SK-N-SH treated with all-trans-retinoic acid at 6 μM for 48 hours (cell line): ENCODE measurements at regions not wholly inside any gene's neighbourhood (a gene's known extent, or its start where the extent isn't known, plus 50 kb on each side); places are given as distances from the start of the nearest gene placed in this dataset.

Source experiments
- ATAC-seq: fragments of 200-7000 bp; cut with Tn5 transposase; 3 replicates; pipeline ENCODE4 v1.9.1; 2020; ENCODE audit warnings: mild to moderate bottlenecking, moderate library complexity
- ARNTL ChIP-seq: fragments of 450-650 bp; formaldehyde crosslinking; IDR thresholded peaks from 2 replicates; pipeline ENCODE4 v1.5.0; 2020; ENCODE audit warnings: low read depth, mild to moderate bottlenecking, moderate library complexity, borderline replicate concordance
- BACH2 ChIP-seq: fragments of 250-450 bp; sonication (Bioruptor Pico); IDR thresholded peaks from 2 replicates; pipeline ENCODE4 v1.9.0; 2021; ENCODE audit warnings: mild to moderate bottlenecking, borderline replicate concordance
- CREB5 ChIP-seq: fragments of 250-450 bp; sonication (Bioruptor Pico); IDR thresholded peaks from 2 replicates; pipeline ENCODE4 v1.5.1; 2020; ENCODE audit warnings: low read depth, mild to moderate bottlenecking, moderate library complexity
- CSDC2 ChIP-seq: fragments of 250-450 bp; sonication (Bioruptor Pico); IDR thresholded peaks from 2 replicates; pipeline ENCODE4 v1.5.0; 2020; ENCODE audit warnings: mild to moderate bottlenecking, moderate library complexity
- ESRRG ChIP-seq: fragments of 250-450 bp; sonication (Bioruptor Pico); IDR thresholded peaks from 2 replicates; pipeline ENCODE4 v1.6.1; 2021; ENCODE audit warnings: mild to moderate bottlenecking
- GLIS3 ChIP-seq: fragments of 250-450 bp; sonication (Bioruptor Pico); IDR thresholded peaks from 2 replicates; pipeline ENCODE4 v1.5.0; 2020; ENCODE audit warnings: mild to moderate bottlenecking, moderate library complexity
- ISL1 ChIP-seq: fragments of 250-450 bp; sonication (Bioruptor Pico); IDR thresholded peaks from 2 replicates; pipeline ENCODE4 v2.1.2; 2022; ENCODE audit warnings: mild to moderate bottlenecking, moderate library complexity
- OSR1 ChIP-seq: fragments of 250-450 bp; sonication (Bioruptor Pico); IDR thresholded peaks from 2 replicates; pipeline ENCODE4 v1.8.0; 2022; ENCODE audit warnings: moderate library complexity, mild to moderate bottlenecking, inconsistent platforms
- PPARA ChIP-seq: fragments of 250-450 bp; sonication (Bioruptor Pico); IDR thresholded peaks from 2 replicates; pipeline ENCODE4 v1.5.0; 2020; ENCODE audit warnings: mild to moderate bottlenecking, borderline replicate concordance
- RARB ChIP-seq: fragments of 250-450 bp; sonication (Bioruptor Pico); IDR thresholded peaks from 2 replicates; pipeline ENCODE4 v1.8.0; 2021; ENCODE audit warnings: mild to moderate bottlenecking, moderate library complexity
- SNAI2 ChIP-seq: fragments of 250-450 bp; sonication (Bioruptor Pico); IDR thresholded peaks from 2 replicates; pipeline ENCODE4 v1.5.0; 2020; ENCODE audit warnings: mild to moderate bottlenecking, moderate library complexity
- TCF4 ChIP-seq: fragments of 250-450 bp; sonication (Bioruptor Pico); IDR thresholded peaks from 2 replicates; pipeline ENCODE4 v1.8.0; 2021; ENCODE audit warnings: mild to moderate bottlenecking, moderate library complexity, borderline replicate concordance
- ZC3H10 ChIP-seq: fragments of 250-450 bp; sonication (Bioruptor Pico); IDR thresholded peaks from 2 replicates; pipeline ENCODE4 v1.5.1; 2021; ENCODE audit warnings: mild to moderate bottlenecking, moderate library complexity
- ZFP3 ChIP-seq: fragments of 250-450 bp; sonication (Bioruptor Pico); IDR thresholded peaks from 2 replicates; pipeline ENCODE4 v1.5.0; 2020; ENCODE audit warnings: mild to moderate bottlenecking, moderate library complexity
- ZFP30 ChIP-seq: fragments of 450-650 bp; formaldehyde crosslinking; IDR thresholded peaks from 2 replicates; pipeline ENCODE4 v1.5.0; 2022; ENCODE audit warnings: mild to moderate bottlenecking, moderate library complexity
- ZNF565 ChIP-seq: fragments of 450-650 bp; formaldehyde crosslinking; conservative IDR thresholded peaks from 2 replicates; pipeline ENCODE4 v1.5.0; 2020; ENCODE audit warnings: low read depth, mild to moderate bottlenecking, moderate library complexity
- ZNF70 ChIP-seq: fragments of 450-650 bp; formaldehyde crosslinking; IDR thresholded peaks from 2 replicates; pipeline ENCODE4 v1.5.0; 2020; ENCODE audit warnings: mild to moderate bottlenecking, moderate library complexity
- ZNF8 ChIP-seq: fragments of 450-650 bp; formaldehyde crosslinking; IDR thresholded peaks from 2 replicates; pipeline ENCODE4 v1.5.0; 2020; ENCODE audit warnings: mild to moderate bottlenecking, moderate library complexity
- TF ChIP-seq, protein P1 (sequence below): fragments of 250-450 bp; sonication (Bioruptor Pico); IDR thresholded peaks from 2 replicates; pipeline ENCODE4 v1.8.0; 2021; ENCODE audit warnings: low read depth, mild to moderate bottlenecking, moderate library complexity, borderline replicate concordance
- TF ChIP-seq, protein P2 (sequence below): fragments of 250-450 bp; sonication (Bioruptor Pico); IDR thresholded peaks from 2 replicates; pipeline ENCODE4 v1.5.0; 2020; ENCODE audit warnings: mild to moderate bottlenecking, moderate library complexity
- TF ChIP-seq, protein P3 (sequence below): fragments of 250-450 bp; sonication (Bioruptor Pico); IDR thresholded peaks from 2 replicates; pipeline ENCODE4 v1.8.0; 2020; ENCODE audit warnings: mild to moderate bottlenecking, moderate library complexity, borderline replicate concordance

- TF ChIP-seq CSDC2 (CRISPR knock-in tag), result no peak
- TF ChIP-seq ZNF565 (CRISPR knock-in tag), result no peak
- TF ChIP-seq SNAI2 (CRISPR knock-in tag), result no peak
These were observed 110.0 kb upstream of the SPAG17 start (continued) for GRCh38 chr1:118294875-118295642.

DNA sequence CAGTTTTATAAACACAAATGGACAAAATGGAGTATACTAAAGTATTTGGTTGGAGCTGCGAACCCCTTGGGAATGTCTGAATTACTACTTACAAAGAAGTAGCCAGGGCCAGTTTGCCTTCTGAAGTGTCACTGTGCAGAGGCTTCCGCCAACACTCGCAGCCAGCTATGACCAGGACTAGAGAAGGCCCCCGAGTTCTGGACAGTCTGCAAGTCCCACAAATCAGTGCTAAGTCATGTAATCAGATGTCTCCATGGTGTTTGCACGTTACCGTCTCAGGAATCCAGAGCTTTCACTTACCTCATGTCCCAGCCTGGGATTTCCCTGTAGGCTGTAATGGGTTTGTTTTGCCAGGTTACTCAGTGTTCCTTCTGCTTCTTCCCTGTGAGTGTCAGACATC lies 106.6 kb upstream of the SPAG17 start:
- TF ChIP-seq ZC3H10 (no peak), ZNF565 (CRISPR knock-in tag) (no peak), BACH2 (CRISPR knock-in tag) (no peak), SNAI2 (CRISPR knock-in tag) (no peak), TCF4 (CRISPR knock-in tag) (no peak), ARNTL (CRISPR knock-in tag) (no peak), PPARA (no peak), GLIS3 (CRISPR knock-in tag) (no peak), ISL1 (CRISPR knock-in tag) (no peak), ZFP30 (CRISPR knock-in tag) (no peak), RARB (CRISPR knock-in tag) (no peak), CREB5 (CRISPR knock-in tag) (no peak), CSDC2 (CRISPR knock-in tag) (no peak), ZFP3 (no peak), OSR1 (no peak)
- TF ChIP-seq, protein P1, sequence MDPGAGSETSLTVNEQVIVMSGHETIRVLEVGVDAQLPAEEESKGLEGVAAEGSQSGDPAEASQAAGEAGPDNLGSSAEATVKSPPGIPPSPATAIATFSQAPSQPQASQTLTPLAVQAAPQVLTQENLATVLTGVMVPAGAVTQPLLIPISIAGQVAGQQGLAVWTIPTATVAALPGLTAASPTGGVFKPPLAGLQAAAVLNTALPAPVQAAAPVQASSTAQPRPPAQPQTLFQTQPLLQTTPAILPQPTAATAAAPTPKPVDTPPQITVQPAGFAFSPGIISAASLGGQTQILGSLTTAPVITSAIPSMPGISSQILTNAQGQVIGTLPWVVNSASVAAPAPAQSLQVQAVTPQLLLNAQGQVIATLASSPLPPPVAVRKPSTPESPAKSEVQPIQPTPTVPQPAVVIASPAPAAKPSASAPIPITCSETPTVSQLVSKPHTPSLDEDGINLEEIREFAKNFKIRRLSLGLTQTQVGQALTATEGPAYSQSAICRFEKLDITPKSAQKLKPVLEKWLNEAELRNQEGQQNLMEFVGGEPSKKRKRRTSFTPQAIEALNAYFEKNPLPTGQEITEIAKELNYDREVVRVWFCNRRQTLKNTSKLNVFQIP, result no peak
- TF ChIP-seq, protein P2, sequence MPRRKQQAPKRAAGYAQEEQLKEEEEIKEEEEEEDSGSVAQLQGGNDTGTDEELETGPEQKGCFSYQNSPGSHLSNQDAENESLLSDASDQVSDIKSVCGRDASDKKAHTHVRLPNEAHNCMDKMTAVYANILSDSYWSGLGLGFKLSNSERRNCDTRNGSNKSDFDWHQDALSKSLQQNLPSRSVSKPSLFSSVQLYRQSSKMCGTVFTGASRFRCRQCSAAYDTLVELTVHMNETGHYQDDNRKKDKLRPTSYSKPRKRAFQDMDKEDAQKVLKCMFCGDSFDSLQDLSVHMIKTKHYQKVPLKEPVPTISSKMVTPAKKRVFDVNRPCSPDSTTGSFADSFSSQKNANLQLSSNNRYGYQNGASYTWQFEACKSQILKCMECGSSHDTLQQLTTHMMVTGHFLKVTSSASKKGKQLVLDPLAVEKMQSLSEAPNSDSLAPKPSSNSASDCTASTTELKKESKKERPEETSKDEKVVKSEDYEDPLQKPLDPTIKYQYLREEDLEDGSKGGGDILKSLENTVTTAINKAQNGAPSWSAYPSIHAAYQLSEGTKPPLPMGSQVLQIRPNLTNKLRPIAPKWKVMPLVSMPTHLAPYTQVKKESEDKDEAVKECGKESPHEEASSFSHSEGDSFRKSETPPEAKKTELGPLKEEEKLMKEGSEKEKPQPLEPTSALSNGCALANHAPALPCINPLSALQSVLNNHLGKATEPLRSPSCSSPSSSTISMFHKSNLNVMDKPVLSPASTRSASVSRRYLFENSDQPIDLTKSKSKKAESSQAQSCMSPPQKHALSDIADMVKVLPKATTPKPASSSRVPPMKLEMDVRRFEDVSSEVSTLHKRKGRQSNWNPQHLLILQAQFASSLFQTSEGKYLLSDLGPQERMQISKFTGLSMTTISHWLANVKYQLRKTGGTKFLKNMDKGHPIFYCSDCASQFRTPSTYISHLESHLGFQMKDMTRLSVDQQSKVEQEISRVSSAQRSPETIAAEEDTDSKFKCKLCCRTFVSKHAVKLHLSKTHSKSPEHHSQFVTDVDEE (CRISPR knock-in tag), result no peak
- TF ChIP-seq, all 23 proteins: peak for 0
- ATAC-seq, result no peak

GRCh38 chr1:118290571-118290970 lies 105.5 kb upstream of the SPAG17 start:
- TF ChIP-seq ZNF8 (CRISPR knock-in tag) (no peak), CSDC2 (CRISPR knock-in tag) (no peak), ZNF70 (CRISPR knock-in tag) (no peak), ZNF565 (CRISPR knock-in tag) (no peak), GLIS3 (CRISPR knock-in tag) (no peak), ISL1 (CRISPR knock-in tag) (no peak), ESRRG (CRISPR knock-in tag) (no peak), PPARA (no peak), ZC3H10 (no peak), BACH2 (CRISPR knock-in tag) (no peak), TCF4 (CRISPR knock-in tag) (no peak)
- TF ChIP-seq, protein P2 (CRISPR knock-in tag), result no peak
- TF ChIP-seq, protein P3, sequence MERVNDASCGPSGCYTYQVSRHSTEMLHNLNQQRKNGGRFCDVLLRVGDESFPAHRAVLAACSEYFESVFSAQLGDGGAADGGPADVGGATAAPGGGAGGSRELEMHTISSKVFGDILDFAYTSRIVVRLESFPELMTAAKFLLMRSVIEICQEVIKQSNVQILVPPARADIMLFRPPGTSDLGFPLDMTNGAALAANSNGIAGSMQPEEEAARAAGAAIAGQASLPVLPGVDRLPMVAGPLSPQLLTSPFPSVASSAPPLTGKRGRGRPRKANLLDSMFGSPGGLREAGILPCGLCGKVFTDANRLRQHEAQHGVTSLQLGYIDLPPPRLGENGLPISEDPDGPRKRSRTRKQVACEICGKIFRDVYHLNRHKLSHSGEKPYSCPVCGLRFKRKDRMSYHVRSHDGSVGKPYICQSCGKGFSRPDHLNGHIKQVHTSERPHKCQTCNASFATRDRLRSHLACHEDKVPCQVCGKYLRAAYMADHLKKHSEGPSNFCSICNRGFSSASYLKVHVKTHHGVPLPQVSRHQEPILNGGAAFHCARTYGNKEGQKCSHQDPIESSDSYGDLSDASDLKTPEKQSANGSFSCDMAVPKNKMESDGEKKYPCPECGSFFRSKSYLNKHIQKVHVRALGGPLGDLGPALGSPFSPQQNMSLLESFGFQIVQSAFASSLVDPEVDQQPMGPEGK (CRISPR knock-in tag), result no peak
- TF ChIP-seq, protein P1, result no peak
- ATAC-seq, result no peak
